Esophagus muscularis mucosa (tissue), 3 donors: ENCODE measurements at regions not wholly inside any gene's neighbourhood (a gene's known extent, or its start where the extent isn't known, plus 50 kb on each side); places are given as distances from the start of the nearest gene placed in this dataset.

Experiments used
- POLR2AphosphoS5 ChIP-seq, 2 donors: sonication (generic); formaldehyde crosslinking; IDR thresholded peaks; one replicate each; pipeline ENCODE4 v1.6.1; 2017; ENCODE audit warnings: antibody characterized with exemption in 2 of 2
- TF ChIP-seq, protein P1 (sequence below), 3 experiments: fragments of 200-600 bp in 2 of 3; fragments of 450-650 bp in 1 of 3; sonication (generic) in 2 of 3; IDR thresholded peaks; one replicate each; pipeline ENCODE4 v1.5.1; 2017 to 2019; ENCODE audit warnings: antibody characterized with exemption in 3 of 3, mild to moderate bottlenecking in 2 of 3, moderate library complexity in 1 of 3

DNA sequence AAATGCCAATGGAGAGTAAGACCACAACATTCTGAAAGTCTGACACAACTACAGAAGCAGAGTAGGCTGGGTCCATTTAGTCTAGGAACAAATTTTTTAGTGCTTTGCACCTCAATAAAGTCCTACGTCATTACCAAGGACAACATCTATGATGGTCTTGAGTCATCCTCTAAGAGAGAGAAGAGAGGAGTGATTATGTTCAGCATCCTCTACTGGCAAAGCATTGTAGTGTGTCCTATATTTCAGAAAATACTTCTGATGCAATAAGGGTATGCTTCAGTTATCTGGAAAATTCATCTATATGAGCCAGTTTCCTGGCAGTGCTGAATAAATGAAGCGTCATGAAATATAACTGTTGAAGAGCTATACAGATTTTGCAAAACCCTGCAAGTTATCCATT, 95.6 kb downstream of the P2RY1 start:
- no peak for TF ChIP-seq POLR2AphosphoS5 (IDR thresholded peaks at IDR 0.05)
- TF ChIP-seq, protein P1, sequence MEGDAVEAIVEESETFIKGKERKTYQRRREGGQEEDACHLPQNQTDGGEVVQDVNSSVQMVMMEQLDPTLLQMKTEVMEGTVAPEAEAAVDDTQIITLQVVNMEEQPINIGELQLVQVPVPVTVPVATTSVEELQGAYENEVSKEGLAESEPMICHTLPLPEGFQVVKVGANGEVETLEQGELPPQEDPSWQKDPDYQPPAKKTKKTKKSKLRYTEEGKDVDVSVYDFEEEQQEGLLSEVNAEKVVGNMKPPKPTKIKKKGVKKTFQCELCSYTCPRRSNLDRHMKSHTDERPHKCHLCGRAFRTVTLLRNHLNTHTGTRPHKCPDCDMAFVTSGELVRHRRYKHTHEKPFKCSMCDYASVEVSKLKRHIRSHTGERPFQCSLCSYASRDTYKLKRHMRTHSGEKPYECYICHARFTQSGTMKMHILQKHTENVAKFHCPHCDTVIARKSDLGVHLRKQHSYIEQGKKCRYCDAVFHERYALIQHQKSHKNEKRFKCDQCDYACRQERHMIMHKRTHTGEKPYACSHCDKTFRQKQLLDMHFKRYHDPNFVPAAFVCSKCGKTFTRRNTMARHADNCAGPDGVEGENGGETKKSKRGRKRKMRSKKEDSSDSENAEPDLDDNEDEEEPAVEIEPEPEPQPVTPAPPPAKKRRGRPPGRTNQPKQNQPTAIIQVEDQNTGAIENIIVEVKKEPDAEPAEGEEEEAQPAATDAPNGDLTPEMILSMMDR (IDR thresholded peaks at IDR 0.05): no peak
